ENCODE measurements at regions not wholly inside any gene's neighbourhood (a gene's known extent, or its start where the extent isn't known, plus 50 kb on each side); places are given as distances from the start of the nearest gene placed in this dataset.

DNA sequence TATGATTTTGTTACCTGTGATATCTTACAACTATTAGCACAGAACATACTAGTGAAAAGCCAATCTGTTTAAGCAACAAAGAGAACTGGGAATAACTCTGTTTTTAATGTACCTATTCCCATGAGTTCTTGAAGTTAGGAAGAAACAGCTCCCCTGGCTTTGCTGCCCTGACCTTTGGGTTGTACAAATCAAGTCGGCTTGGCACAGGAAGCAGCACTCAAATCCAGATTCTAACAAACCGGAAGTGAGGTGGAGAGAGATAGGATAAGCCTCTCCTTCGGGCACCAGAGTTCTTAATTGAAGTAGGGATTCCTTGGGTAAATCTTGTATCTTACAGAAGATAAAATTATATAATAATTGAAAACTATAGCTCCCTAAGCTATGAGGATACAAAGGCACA lies 144.8 kb upstream of the CPEB2 start:
- no peak for TF ChIP-seq CTCF (IDR thresholded peaks at IDR 0.05; ENCODE audit: extremely low read depth, missing control alignments)
- no peak for DNase-seq (ENCODE audit: low spot score)

- no peak for DNase-seq (ENCODE audit: low spot score)
- TF ChIP-seq CTCF (IDR thresholded peaks at IDR 0.05; ENCODE audit: extremely low read depth, missing control alignments), result no peak
Observed at GRCh38 chr4:14857981-14858380, 144.3 kb upstream of the CPEB2 start.

DNA sequence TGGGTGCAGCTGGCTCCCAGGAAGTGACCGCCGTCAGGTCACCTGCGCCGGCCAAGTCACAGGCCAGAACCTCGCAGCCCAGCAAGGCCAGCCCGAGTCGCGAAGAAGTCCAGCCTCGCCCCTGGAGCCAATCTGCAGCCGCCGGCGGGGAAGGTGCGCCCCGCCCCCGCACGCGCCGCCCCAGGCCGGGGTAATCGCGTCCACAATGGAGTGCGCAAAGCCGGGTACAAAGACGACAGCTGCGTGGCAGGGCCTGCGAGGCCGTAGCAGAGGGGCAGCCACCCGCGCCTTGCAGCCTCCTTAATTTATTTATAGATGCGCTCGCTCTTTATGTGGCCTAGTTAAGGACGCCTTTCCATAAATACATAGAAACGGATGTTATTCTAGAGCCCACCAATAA lies 139.4 kb upstream of the CPEB2 start:
- no peak for DNase-seq (ENCODE audit: low spot score)
- TF ChIP-seq CTCF (IDR thresholded peaks at IDR 0.05; ENCODE audit: extremely low read depth, missing control alignments), result no peak

DNA sequence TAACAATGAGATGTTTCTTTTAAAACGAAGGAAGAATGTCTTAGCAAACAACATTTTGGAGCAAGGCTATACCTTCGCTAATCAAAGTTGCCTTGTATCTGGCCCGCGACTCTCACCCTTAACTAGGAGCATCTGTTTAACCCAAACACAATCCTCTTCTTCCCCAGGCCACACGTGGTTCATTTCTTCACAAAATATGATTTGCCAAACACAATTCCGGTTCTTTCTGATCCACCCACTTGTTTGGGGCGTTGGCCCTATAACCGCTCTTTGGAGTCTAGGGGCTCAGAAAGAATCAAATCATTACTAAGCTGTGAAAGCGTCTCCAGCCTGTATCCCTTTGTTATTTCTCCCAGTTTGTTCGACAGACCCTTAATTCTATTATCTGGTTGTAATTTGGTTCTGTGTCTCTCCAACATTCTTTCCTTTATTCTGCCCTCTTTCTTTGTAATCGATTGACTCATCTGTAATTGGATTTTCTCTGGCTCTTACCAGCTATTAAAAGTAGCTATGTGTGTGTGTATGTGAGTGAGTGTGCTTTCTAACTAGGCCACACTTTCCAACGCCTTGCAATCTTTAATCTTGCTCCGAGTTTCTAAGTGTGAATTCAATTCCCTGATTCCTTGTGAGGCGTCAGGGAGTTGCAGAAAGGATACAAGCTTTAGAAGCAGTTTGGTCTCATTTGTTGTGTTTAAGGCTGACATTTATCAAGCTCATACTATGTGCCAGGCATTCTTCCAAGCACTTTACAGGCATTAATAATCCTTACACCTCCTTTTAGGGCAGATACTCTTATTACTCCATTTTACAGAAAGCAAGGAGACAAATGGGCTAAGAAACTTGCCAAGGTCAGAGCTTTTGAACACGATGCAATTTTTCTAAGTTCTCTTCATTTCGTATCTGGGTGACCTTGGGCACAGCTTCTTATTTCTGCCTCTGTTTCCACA lies 138.6 kb upstream of the CPEB2 start:
- DNase-seq (ENCODE audit: low spot score), result no peak
- TF ChIP-seq CTCF (IDR thresholded peaks at IDR 0.05; ENCODE audit: extremely low read depth, missing control alignments), result no peak

- no peak for DNase-seq (ENCODE audit: low spot score)
- TF ChIP-seq CTCF (IDR thresholded peaks at IDR 0.05; ENCODE audit: extremely low read depth, missing control alignments), result no peak
Observed at GRCh38 chr4:14864365-14865030, 137.8 kb upstream of the CPEB2 start.

DNA sequence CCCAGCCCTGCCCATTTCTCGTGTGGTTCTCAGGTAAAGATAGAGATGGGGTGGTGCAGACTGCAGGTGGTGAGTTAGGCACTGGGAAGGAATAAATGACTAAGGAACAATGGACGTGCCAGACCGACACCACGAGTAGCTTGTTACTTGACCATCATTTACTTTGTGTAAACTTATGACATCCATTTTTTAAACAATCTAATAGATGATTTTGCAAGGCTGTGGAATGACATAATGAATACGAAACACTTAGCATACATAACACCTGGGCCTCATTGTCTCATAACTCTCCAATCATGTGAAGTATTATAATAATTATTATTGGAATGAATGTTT lies 137.3 kb upstream of the CPEB2 start:
- no peak for TF ChIP-seq CTCF (IDR thresholded peaks at IDR 0.05; ENCODE audit: extremely low read depth, missing control alignments)
- no peak for DNase-seq (ENCODE audit: low spot score)

GRCh38 chr4:14865804-14866203 lies 136.5 kb upstream of the CPEB2 start:
- no peak for TF ChIP-seq CTCF (IDR thresholded peaks at IDR 0.05; ENCODE audit: extremely low read depth, missing control alignments)
- DNase-seq (ENCODE audit: low spot score), result no peak

Measured in GM20000 (cell line).